GM19043 (cell line): ENCODE measurements at regions not wholly inside any gene's neighbourhood (a gene's known extent, or its start where the extent isn't known, plus 50 kb on each side); places are given as distances from the start of the nearest gene placed in this dataset.

Source experiments
- ATAC-seq: cut with Tn5 transposase; IDR thresholded peaks from one replicate; pipeline ENCODE4 v1.9.1; 2021; ENCODE audit warnings: low read depth; ENCODE audit not compliant: unreplicated experiment

DNA sequence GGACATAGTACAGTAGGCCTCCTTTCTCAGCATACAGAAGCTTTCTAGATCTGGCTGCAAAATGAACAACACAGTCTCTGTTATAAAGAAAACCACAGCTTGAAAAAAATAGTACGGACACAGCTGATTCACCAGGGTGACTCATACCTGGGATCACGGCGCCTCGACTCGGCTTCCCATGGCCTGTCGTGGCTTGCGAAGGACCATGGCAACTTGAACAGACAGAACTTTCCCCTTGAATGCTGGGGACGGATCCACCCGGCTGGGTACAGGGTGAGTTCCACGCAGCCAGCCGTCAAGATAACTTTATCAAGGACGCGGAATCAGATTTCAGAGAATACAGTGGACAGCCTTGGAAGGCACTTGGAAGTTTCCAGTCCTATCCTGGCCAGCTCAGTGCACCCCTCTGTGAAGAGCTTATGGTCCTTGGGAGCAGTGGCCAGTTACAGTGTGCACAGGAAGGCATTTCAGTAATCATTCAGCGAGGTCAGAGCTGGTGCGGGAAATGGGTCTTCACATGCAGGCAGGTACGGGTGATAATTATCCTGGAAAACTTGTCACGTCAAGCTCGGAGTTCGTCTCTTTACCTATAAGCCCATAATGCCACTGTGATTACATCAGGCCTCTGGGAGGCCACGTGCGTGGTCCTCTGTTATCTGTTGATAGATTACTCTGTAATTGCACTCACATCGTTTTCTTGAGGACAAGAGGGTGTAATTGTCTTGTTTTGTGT lies 57.9 kb upstream of the MAF start:
- ATAC-seq = no peak

DNA sequence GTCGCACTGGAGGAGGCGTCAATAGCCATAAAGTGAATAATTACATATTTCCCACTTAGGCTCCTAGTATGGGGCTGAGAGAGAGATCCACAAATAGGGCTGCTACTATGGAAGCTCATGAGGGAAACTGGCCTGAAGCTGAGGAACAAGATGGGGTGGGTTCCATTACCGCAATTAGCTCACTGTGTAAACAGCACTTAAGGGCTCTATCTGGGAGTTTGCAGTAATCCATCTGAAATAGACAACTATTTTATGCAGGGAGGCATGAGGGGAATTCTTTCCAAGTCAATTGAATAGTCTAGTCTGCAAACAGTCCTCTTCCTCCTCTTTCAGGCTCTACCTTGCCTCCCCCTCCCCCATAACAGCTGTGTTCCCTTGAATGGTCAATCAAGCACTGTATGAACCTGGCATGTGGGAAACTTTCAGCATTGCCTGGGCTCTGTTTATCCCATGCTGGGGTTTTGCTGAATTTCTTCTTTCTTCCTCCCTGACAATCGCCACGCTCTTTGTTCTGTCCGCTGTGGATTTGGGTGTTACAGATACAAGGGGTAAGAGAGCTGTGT lies 56.1 kb upstream of the MAF start:
- no peak for ATAC-seq

DNA sequence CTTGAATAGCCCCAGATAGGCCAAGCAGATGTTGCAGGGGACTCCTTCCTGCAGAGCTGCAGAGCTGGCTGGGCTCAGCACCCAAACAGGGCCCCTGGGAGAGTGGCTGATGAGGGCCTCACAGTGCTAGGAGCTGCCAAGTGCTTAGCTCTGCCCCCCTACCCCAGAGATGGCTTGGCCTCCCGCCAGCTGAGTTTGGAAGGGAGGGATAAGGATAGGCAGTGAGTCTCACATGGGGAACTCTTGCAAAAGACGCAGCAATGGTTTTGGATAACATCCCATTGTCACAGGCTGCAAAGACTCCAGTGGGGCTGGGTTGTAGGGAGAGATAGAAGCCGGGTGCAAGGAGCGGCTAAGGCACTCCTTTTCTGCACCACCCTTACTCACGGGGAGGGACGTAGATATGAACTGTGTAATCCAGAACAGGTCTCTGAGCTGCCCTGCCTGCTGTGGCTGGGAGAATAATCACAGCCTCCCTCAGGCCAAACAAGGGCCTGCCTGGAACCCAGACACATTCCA lies 52.9 kb upstream of the MAF start:
- ATAC-seq = no peak

DNA sequence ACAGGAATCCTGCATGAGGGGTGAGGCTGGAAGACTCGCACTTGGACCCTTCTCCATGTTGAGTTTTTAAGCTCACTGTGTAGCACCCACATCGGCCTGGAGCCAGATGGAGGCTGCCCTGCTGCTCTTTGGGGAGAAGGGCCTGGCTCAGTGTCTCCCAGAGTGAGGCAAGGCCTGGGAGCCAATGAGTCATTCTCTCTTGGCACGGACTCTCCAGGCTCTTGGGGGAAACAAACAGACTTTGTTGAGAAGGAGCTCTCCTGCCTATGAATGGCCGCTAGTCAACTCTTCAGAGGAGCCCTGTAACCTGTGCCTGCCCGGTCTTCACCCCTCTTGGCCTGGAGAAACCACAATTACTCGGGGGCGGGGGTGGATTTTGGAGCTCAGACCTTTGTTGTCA lies 50.8 kb upstream of the MAF start:
- ATAC-seq = no peak
